Endothelial cell of umbilical vein (primary cell): ENCODE measurements at regions not wholly inside any gene's neighbourhood (a gene's known extent, or its start where the extent isn't known, plus 50 kb on each side); places are given as distances from the start of the nearest gene placed in this dataset.

ENCODE experiments used
- EZH2 ChIP-seq: IDR thresholded peaks from 2 replicates; pipeline ENCODE4 v1.6.1; 2012; ENCODE audit warnings: borderline replicate concordance, low read depth, mild to moderate bottlenecking, moderate library complexity, low read length, inconsistent platforms; ENCODE audit not compliant: severe bottlenecking
- FOS ChIP-seq: IDR thresholded peaks from 2 replicates; pipeline ENCODE4 v1.6.1; 2011; ENCODE audit warnings: mild to moderate bottlenecking, low read length, moderate library complexity, borderline replicate concordance; ENCODE audit not compliant: insufficient read depth
- JUN ChIP-seq: IDR thresholded peaks from 2 replicates; pipeline ENCODE4 v1.6.1; 2011; ENCODE audit warnings: borderline replicate concordance, low read depth; ENCODE audit not compliant: insufficient read length, insufficient read depth
- MYC ChIP-seq: IDR thresholded peaks from one replicate; pipeline ENCODE4 v1.6.1; 2011; ENCODE audit warnings: mild to moderate bottlenecking, low read depth, low read length
- POLR2A ChIP-seq: IDR thresholded peaks from 2 replicates; pipeline ENCODE4 v1.6.1; 2012; ENCODE audit warnings: low read depth, mild to moderate bottlenecking, control low read depth, low read length
- POLR2AphosphoS5 ChIP-seq: IDR thresholded peaks from 2 replicates; pipeline ENCODE4 v1.6.1; 2012; ENCODE audit warnings: low read depth, mild to moderate bottlenecking, control low read depth, low read length, moderate library complexity; ENCODE audit not compliant: insufficient read depth
- TF ChIP-seq, protein P1 (sequence below), 2 donors: IDR thresholded peaks; 1 replicate in 1 of 2; 2 replicates in 1 of 2; pipeline ENCODE4 v1.5.1; 2011; ENCODE audit warnings: low read length in 2 of 2, mild to moderate bottlenecking in 2 of 2, moderate library complexity in 2 of 2, control low read depth in 1 of 2, inconsistent platforms in 1 of 2, low read depth in 1 of 2; ENCODE audit not compliant: insufficient read depth in 1 of 2; ENCODE audit errors: extremely low read depth in 1 of 2
- TF ChIP-seq, protein P2 (sequence below): IDR thresholded peaks from 2 replicates; pipeline ENCODE4 v1.6.1; 2011; ENCODE audit not compliant: insufficient read depth, insufficient read length

DNA sequence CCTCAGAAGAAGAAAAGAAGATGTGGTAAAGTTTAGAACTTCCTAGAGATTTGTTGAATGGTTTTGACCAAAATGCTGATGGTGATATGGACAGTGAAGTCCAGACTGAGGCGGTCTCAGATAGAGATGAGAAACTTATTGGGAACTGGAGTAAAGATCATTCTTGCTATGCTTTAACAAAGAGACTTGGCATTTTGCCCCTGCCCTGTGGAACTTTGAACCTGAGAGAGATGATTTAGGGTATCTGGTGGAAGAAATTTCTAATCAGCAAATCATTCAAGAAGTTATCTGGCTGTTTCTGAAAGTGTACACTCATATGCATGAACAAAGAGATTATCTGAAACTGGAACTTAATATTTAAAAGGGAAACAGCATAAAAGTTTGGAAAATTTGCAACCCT, 505.2 kb downstream of the NSUN3 start:
- TF ChIP-seq MYC (no peak), POLR2AphosphoS5 (no peak), POLR2A (no peak), FOS (no peak), EZH2 (no peak), JUN (no peak)
- TF ChIP-seq, protein P1, sequence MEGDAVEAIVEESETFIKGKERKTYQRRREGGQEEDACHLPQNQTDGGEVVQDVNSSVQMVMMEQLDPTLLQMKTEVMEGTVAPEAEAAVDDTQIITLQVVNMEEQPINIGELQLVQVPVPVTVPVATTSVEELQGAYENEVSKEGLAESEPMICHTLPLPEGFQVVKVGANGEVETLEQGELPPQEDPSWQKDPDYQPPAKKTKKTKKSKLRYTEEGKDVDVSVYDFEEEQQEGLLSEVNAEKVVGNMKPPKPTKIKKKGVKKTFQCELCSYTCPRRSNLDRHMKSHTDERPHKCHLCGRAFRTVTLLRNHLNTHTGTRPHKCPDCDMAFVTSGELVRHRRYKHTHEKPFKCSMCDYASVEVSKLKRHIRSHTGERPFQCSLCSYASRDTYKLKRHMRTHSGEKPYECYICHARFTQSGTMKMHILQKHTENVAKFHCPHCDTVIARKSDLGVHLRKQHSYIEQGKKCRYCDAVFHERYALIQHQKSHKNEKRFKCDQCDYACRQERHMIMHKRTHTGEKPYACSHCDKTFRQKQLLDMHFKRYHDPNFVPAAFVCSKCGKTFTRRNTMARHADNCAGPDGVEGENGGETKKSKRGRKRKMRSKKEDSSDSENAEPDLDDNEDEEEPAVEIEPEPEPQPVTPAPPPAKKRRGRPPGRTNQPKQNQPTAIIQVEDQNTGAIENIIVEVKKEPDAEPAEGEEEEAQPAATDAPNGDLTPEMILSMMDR (IDR thresholded peaks at IDR 0.05; ENCODE audit: extremely low read depth in 1 of 2, insufficient read depth in 1 of 2, low read depth in 1 of 2, low read length in 2 of 2) = no peak
- TF ChIP-seq, protein P2, sequence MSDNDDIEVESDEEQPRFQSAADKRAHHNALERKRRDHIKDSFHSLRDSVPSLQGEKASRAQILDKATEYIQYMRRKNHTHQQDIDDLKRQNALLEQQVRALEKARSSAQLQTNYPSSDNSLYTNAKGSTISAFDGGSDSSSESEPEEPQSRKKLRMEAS = no peak
